ENCODE measurements at regions not wholly inside any gene's neighbourhood (a gene's known extent, or its start where the extent isn't known, plus 50 kb on each side); places are given as distances from the start of the nearest gene placed in this dataset.

DNA sequence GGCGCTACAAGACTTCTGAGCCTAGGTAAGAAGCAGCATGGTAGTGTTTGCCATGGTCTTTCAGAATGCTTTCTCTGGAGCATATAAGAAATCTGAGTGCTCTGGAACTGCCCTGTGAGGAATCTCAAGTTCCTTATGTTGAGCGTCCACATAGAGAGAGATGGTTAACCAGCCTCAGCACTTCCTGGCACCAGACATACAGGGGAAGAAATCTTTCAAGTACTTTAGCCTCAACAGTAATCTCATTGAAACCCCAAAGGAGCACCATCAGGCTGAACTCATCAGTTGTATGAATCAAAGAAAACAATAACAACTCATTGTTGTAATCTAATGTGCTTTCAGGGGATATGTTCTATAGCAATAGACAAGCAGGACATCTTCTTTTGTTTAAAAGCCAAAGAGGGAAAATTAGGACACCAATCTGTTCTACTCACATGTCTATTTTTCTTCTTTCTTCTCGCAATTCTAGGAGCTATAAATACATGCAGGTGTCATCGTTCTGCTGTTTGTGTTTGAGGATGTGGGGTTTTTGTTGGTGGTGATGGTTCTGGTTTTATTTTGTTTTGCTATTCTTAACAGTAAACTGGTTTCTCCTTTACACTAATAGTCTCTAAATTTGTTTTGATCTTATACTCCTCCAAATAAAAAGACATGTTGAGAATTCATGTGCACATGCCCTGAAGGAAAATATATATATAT lies 1145.0 kb upstream of the LRRN3 start:
- TF ChIP-seq, protein P1, sequence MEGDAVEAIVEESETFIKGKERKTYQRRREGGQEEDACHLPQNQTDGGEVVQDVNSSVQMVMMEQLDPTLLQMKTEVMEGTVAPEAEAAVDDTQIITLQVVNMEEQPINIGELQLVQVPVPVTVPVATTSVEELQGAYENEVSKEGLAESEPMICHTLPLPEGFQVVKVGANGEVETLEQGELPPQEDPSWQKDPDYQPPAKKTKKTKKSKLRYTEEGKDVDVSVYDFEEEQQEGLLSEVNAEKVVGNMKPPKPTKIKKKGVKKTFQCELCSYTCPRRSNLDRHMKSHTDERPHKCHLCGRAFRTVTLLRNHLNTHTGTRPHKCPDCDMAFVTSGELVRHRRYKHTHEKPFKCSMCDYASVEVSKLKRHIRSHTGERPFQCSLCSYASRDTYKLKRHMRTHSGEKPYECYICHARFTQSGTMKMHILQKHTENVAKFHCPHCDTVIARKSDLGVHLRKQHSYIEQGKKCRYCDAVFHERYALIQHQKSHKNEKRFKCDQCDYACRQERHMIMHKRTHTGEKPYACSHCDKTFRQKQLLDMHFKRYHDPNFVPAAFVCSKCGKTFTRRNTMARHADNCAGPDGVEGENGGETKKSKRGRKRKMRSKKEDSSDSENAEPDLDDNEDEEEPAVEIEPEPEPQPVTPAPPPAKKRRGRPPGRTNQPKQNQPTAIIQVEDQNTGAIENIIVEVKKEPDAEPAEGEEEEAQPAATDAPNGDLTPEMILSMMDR (conservative IDR thresholded peaks at IDR 0.05; ENCODE audit: low read depth, low read length) = no peak
- TF ChIP-seq EZH2 (IDR thresholded peaks at IDR 0.05; ENCODE audit: low read length, unreplicated experiment) (no peak), EZH2phosphoT487 (IDR thresholded peaks at IDR 0.05; ENCODE audit: borderline replicate concordance, low read length) (no peak)

Data from PC-3 (cell line).